HG03103 (cell line): ENCODE measurements at regions not wholly inside any gene's neighbourhood (a gene's known extent, or its start where the extent isn't known, plus 50 kb on each side); places are given as distances from the start of the nearest gene placed in this dataset.
"Not testable (repeated sequence)": the region's sequence is repeated elsewhere in the genome, so short reads cannot be mapped to it uniquely, and the experiment has no call there.

ENCODE experiments used
- ATAC-seq: cut with Tn5 transposase; IDR thresholded peaks from one replicate; pipeline ENCODE4 v1.9.1; 2021; ENCODE audit warnings: low read depth; ENCODE audit not compliant: unreplicated experiment

DNA sequence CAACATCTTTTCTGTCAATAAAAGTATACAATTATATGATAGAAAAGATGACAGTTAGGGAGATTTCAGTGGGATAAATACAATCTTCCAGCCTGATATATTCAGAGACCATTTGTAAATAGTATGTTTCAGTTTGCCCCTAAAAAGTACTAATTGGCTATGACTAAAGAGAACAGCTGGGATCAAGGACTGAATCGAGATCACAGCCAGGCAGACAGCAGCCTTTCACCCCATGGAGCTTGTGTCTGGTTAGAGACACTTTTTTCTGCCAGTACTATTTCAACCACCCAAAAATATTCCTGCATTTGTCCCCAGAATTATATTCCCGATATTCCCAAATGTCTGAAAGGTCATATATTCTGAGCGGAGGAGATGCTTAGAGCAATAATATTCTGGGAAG, 577.3 kb upstream of the TLE4 start:
- no peak for ATAC-seq

- ATAC-seq = not testable (repeated sequence)
These were observed 576.8 kb upstream of the TLE4 start for GRCh38 chr9:78994974-78995373.

- ATAC-seq = no peak
These were observed 574.5 kb upstream of the TLE4 start for GRCh38 chr9:78997296-78997695.

GRCh38 chr9:79000230-79001002, 571.3 kb upstream of the TLE4 start:
- ATAC-seq = no peak

DNA sequence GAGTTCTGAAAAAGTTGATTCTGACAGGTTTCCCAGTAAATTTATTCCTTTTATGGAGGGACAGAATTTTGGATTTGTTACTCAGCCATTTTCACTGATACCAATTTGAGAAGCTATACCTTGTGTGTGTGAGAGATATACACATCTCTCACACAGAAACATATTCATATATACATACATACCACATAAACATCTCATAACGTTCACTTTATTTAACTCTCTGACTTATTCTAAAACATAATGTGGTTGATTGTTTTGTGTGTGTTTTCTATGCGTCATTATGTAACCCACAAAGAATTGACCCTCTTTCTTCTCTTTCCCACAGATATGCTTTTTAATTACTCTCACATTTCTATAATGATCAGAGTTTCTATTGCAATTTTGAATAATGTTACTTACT, 570.8 kb upstream of the TLE4 start:
- peak; percentile 50 for ATAC-seq

DNA sequence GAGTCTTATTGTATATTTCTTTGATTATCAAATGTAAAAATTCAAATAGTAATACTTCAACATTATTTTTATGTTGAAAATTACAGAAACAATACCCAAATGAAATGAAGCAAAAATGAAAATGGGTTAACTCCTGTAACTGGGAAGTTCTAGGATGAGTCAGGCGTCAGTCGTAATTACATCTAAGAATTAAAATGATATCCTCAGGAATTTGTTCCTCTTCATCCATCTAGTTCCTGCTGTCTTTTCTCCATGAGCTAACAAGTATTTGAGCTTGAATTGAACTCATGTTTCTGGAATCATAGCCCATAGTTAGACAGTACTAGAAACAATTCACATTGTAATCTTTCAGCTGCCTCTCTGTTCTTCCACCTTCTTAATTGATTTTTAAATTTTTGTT, 568.3 kb upstream of the TLE4 start:
- ATAC-seq = no peak

DNA sequence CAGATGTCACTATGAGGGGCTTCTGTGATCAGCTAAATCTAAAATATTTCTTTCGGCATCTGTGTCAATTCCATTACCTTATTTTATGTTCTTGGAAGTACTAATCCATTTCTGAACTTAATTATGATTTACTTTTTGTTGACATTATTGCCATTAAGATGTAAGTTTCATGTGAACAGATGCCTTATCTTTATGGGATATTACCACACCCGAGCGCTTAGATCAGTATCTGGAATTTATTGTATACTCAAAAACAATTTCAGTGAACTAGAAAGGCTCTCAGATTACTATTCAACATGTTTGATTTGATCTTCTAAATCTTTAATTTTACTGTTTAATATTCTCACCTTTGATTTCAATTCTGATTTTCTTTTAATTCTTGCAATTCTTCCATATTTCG, 567.7 kb upstream of the TLE4 start:
- no peak for ATAC-seq

- no peak for ATAC-seq
These were observed 565.2 kb upstream of the TLE4 start for GRCh38 chr9:79006546-79006945.

GRCh38 chr9:79007701-79008483, 563.9 kb upstream of the TLE4 start:
- ATAC-seq = peak; percentile 95

DNA sequence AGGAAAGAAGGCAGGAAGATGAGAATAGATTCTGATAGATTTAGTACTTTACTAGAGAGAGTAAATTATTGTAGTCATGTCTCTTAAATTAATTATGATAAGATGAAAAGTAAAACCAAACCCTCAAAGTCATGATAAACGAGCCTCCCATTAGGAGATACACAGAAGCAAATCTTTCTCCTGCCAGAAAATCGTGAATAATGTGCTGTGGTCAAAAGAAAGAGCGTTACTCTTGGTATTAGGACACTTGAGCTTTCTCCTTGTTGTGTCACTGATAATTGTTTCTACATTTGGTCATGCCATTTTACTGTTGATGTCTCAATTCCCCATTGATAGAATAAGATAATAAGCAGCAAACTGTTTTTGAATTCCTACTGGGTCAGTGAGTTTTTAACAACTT, 562.8 kb upstream of the TLE4 start:
- no peak for ATAC-seq

- no peak for ATAC-seq
These were observed 560.3 kb upstream of the TLE4 start for GRCh38 chr9:79011461-79011860.

DNA sequence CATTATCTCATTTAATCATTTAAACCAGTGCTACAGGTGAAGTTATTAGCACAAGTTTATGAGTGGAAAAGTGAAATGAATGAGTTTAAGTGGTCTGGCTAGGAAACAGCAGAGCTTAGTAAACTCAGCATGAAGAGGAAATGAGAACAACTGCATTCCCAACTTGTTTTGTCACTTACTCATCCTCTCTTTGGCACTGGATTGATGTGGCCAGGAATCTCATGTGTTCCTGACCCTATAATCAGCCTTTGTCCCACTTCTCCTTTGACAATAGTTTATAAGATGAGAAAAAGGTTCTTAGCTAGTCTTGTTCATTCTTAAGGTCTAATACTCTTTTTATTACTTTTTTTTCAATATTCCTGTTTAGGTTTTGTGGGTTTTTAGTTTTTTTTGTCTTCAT, 559.2 kb upstream of the TLE4 start:
- ATAC-seq = no peak

- no peak for ATAC-seq
These were observed 557.8 kb upstream of the TLE4 start for GRCh38 chr9:79013715-79014610.

DNA sequence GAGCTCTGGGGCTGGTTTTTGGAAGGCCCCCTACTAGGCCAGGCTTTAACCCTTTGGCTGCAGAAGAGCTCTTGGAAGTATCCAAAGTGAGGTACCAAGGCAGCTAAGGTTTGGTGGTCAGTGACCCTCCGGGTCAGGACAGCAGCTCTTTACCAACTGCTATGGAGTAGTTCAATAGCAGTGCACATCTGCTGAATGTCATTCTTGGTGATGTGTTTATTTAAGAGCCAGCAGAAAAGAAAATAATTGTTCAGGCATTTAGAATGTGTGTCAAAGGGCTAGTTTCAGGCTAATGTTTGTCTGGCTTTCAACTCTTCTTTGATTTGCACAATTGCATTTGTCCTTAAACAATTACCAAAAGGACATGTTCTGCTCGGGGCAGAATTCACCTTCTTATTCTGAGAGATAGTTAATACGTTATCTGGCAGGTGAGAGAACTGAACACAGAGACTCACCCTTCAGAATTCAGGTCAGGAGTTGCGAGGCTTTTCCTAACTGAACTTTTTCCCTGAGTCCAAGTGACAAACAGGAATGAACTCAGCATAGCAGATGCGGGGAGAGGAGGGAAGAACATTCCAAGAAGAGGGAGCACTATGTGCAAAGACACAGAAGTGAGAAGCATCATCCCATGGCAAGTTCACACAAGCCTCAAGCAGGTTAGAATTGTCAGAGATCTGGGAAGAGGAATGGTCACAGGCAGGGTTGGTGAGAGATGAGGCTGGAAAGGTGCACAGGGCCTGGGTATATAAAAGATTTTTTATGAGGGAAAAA, 556.7 kb upstream of the TLE4 start:
- no peak for ATAC-seq

DNA sequence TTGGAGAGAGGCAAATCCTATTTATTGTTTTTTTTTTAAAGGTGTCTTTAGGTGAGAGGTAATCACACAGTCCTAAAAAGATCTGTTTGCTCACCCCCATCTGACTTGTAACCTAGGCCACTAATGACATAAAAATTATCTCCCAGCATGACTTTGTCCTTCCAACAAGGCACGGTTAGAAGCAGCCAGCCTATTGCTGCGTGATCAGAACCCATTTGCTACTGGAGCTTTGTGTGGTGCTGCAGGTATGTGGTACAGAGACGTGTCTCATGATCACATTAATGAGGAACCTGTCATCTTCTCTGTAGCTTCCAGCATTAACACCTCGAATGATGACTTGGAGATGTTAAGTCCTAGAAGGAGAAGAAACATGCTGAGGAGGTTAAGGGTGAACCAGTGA, 555.8 kb upstream of the TLE4 start:
- ATAC-seq = no peak

- no peak for ATAC-seq
These were observed 551.5 kb upstream of the TLE4 start for GRCh38 chr9:79020276-79020675.

- ATAC-seq = no peak
These were observed 550.7 kb upstream of the TLE4 start for GRCh38 chr9:79021084-79021483.

DNA sequence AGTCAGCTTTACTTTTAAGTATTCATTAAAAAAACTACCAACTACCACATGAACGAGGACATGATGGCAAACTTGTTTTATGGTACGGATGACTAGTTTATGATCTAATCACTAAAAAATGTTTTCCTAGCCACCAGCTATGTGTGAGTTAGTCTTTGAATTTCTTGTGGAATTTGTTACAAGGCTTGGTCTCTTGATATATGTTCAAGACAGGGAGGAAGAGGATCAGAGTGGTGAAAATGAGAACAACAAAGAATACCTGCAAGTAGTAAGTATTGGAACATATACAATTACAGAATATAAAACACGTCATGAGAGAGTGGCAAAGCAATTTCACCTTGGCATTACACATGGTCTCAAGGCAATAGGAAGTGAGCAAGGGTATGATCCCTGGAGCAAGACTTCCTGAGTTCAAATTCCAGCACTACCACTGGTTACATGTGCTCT, 548.6 kb upstream of the TLE4 start:
- ATAC-seq = no peak

DNA sequence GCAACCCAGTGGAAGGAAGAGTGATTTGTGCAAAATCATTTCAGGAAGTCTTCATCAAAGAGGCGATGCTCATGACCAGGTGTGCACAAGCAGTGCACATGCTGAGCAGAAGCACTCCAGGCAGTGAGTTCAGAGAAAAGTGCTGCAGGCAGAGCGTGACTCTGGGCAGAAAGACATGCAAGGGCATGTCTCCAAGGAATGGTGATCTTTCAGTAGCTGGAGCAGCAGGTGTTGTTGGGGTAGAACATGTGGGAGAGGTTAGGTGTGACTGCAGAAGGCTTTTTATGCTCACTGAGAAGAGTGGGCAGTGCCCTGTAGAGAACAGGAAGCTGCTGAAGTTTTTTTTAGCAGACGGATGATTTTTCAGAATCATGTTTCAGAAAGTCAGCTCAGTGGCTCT, 545.4 kb upstream of the TLE4 start:
- peak; percentile 80 for ATAC-seq

DNA sequence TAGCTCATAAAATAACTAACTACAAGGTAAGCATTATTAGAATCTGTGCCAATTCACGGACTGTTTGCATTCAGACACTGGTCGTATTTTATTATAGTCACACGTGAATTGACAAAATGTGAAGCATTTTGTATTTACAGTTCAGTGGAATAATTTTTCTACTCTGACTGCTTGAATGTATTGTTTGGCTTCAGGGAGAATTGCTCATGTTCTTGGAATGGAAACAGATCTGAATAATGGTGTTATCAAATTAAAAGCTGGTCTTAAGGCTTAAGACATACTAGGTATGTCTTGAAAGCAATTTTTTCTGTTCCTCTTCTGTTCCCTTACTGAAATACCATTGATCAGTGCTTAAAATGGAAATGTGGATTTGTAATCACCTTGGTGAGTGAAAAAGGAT, 543.7 kb upstream of the TLE4 start:
- ATAC-seq = no peak
